ENCODE measurements at regions not wholly inside any gene's neighbourhood (a gene's known extent, or its start where the extent isn't known, plus 50 kb on each side); places are given as distances from the start of the nearest gene placed in this dataset.

- no peak for ATAC-seq (ENCODE audit: insufficient number of reproducible peaks, low FRiP score, low read depth)
- no peaks in the 10 kb centered on the region for H3K9me3 ChIP-seq
- DNase-seq (ENCODE audit: low spot score): no peak
- no peak overlapping the region for H3K4me3 ChIP-seq
- no peaks in the 10 kb centered on the region for H3K27me3 ChIP-seq (replicated peaks; ENCODE audit: insufficient read depth)
- no peak for TF ChIP-seq CTCF (IDR thresholded peaks at IDR 0.05)
- no peaks in the 10 kb centered on the region for H3K36me3 ChIP-seq
- H3K4me1 ChIP-seq (ENCODE audit: control insufficient read depth in 1 of 2, low read depth in 2 of 2): no peaks in the 10 kb centered on the region
- H3K27ac ChIP-seq: no peak overlapping the region
Observed at GRCh38 chr1:22363403-22364325, 88.0 kb upstream of the ZBTB40 start.

DNA sequence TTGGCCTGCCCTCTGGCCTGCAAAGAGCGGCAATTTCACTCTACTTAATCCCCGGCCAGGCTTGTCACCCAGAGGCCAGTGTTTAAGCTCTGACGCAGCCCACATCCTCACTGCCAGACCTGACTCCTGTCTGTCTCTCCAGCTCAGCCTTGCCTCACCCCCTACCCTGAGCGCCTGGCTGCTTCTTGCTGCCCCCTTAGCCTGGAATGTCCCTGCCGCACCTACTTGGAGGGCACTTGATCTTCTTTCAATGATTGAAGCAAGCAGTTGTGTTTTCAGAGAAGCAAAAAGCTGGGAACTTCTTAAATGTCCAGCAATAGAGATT, 87.4 kb upstream of the ZBTB40 start:
- no peaks in the 10 kb centered on the region for H3K4me1 ChIP-seq (ENCODE audit: control insufficient read depth in 1 of 2, low read depth in 2 of 2)
- H3K36me3 ChIP-seq: no peaks in the 10 kb centered on the region
- H3K4me3 ChIP-seq: no peak overlapping the region
- ATAC-seq (ENCODE audit: insufficient number of reproducible peaks, low FRiP score, low read depth): no peak
- no peaks in the 10 kb centered on the region for H3K27me3 ChIP-seq (replicated peaks; ENCODE audit: insufficient read depth)
- no peaks in the 10 kb centered on the region for H3K9me3 ChIP-seq
- no peak for TF ChIP-seq CTCF (IDR thresholded peaks at IDR 0.05)
- no peak for DNase-seq (ENCODE audit: low spot score)
- no peak overlapping the region for H3K27ac ChIP-seq

DNA sequence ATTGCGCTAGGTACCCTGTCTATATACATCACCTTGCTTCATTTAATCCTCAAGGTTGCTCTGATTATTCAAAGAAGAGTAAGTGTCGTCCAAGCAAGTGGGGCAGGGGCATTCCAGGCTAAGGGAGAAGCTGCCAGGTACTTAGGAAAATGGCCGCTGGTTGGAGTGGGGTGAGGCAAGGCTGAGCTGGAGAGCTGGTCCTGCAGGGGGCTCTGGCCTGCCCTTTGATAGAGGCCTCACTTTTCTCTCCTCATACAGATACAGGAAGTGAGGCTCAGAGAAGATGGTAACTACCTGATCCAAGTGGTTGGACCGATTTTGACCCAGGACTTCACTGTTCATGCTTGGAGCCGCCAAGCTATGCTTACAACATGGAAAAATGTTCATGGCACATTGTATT, 86.9 kb upstream of the ZBTB40 start:
- DNase-seq (ENCODE audit: low spot score): no peak
- no peak for TF ChIP-seq CTCF (IDR thresholded peaks at IDR 0.05)
- no peaks in the 10 kb centered on the region for H3K4me1 ChIP-seq (ENCODE audit: control insufficient read depth in 1 of 2, low read depth in 2 of 2)
- H3K4me3 ChIP-seq: no peak overlapping the region
- no peak overlapping the region for H3K27ac ChIP-seq
- no peaks in the 10 kb centered on the region for H3K27me3 ChIP-seq (replicated peaks; ENCODE audit: insufficient read depth)
- H3K36me3 ChIP-seq: no peaks in the 10 kb centered on the region
- no peak for ATAC-seq (ENCODE audit: insufficient number of reproducible peaks, low FRiP score, low read depth)
- no peaks in the 10 kb centered on the region for H3K9me3 ChIP-seq

GRCh38 chr1:22365331-22366295, 86.0 kb upstream of the ZBTB40 start:
- DNase-seq (ENCODE audit: low spot score): no peak
- TF ChIP-seq CTCF (IDR thresholded peaks at IDR 0.05): no peak
- Histone ChIP-seq H3K9me3 (no peaks in the 10 kb centered on the region), H3K27ac (no peak overlapping the region), H3K36me3 (no peaks in the 10 kb centered on the region), H3K27me3 (replicated peaks; ENCODE audit: insufficient read depth) (no peaks in the 10 kb centered on the region), H3K4me3 (no peak overlapping the region), H3K4me1 (ENCODE audit: control insufficient read depth in 1 of 2, low read depth in 2 of 2) (no peaks in the 10 kb centered on the region)
- no peak for ATAC-seq (ENCODE audit: insufficient number of reproducible peaks, low FRiP score, low read depth)

- no peaks in the 10 kb centered on the region for H3K36me3 ChIP-seq
- no peak overlapping the region for H3K27ac ChIP-seq
- no peak for TF ChIP-seq CTCF (IDR thresholded peaks at IDR 0.05)
- H3K4me1 ChIP-seq (ENCODE audit: control insufficient read depth in 1 of 2, low read depth in 2 of 2): no peaks in the 10 kb centered on the region
- no peaks in the 10 kb centered on the region for H3K27me3 ChIP-seq (replicated peaks; ENCODE audit: insufficient read depth)
- H3K9me3 ChIP-seq: no peaks in the 10 kb centered on the region
- no peak for ATAC-seq (ENCODE audit: insufficient number of reproducible peaks, low FRiP score, low read depth)
- H3K4me3 ChIP-seq: no peak overlapping the region
- no peak for DNase-seq (ENCODE audit: low spot score)
Observed at GRCh38 chr1:22366346-22366745, 85.3 kb upstream of the ZBTB40 start.

Data from thoracic aorta (tissue), 2 donors.